Upper lobe of left lung (tissue), 4 donors: ENCODE measurements at regions not wholly inside any gene's neighbourhood (a gene's known extent, or its start where the extent isn't known, plus 50 kb on each side); places are given as distances from the start of the nearest gene placed in this dataset.

ENCODE experiments used
- EP300 ChIP-seq, 4 donors: sonication (generic); formaldehyde crosslinking; IDR thresholded peaks; one replicate each; pipeline ENCODE4 v1.5.1; 2017; ENCODE audit warnings: antibody characterized with exemption in 4 of 4, control low read depth in 2 of 4
- POLR2A ChIP-seq, 4 donors: fragments of 450-650 bp; IDR thresholded peaks; one replicate each; pipeline ENCODE4 v1.5.1; 2016 to 2017; ENCODE audit warnings: antibody characterized with exemption in 4 of 4, mild to moderate bottlenecking in 2 of 4
- POLR2AphosphoS5 ChIP-seq, 2 donors: sonication (generic); formaldehyde crosslinking; IDR thresholded peaks; one replicate each; pipeline ENCODE4 v1.5.1; 2017; ENCODE audit warnings: antibody characterized with exemption in 2 of 2
- TF ChIP-seq, protein P1 (sequence below), 6 experiments: fragments of 450-650 bp in 4 of 6; fragments of 200-600 bp in 2 of 6; sonication (generic) in 2 of 6; IDR thresholded peaks; one replicate each; pipeline ENCODE4 v1.5.1; 2016 to 2019; ENCODE audit warnings: antibody characterized with exemption in 6 of 6

DNA sequence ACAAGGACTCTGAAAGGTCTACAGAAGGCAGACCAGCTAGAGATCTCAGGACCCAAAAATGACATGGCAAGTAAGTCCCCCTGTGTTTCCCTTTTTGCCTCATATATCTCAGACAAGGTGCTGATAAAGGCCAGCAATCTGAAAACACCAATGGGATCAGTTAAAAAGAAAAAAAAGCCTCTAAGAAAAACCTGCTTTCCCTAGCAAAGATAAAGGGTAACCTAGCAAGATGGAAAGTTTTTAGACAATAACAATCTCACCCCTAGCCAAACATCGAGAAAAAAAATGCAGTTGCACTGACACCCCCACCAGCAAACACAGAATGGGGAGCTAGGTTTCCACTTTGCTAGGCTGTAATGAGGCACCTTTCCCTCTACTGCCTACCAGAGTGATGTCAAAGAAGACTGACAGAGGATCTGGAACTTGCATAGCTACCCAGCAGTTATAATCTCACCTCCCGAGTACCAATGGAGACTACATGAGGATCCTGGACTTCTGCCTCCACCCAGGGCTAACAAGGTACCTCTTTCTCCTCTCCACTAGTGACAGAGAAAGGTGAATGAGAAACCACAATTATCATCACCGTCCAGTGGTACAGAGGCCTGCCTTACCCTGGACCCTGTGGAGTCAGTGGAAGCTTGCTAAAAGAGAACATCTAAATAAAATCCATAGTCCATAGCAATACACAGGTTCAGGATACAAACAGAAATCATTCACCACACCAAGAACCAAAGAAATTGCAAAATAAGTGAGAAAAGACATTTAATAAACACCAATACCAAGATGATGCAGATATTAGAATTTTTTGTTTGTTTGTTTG is 240.8 kb downstream of the ARHGAP12 start:
- TF ChIP-seq EP300 (IDR thresholded peaks at IDR 0.05) (no peak), POLR2AphosphoS5 (IDR thresholded peaks at IDR 0.05) (no peak), POLR2A (IDR thresholded peaks at IDR 0.05) (no peak)
- TF ChIP-seq, protein P1, sequence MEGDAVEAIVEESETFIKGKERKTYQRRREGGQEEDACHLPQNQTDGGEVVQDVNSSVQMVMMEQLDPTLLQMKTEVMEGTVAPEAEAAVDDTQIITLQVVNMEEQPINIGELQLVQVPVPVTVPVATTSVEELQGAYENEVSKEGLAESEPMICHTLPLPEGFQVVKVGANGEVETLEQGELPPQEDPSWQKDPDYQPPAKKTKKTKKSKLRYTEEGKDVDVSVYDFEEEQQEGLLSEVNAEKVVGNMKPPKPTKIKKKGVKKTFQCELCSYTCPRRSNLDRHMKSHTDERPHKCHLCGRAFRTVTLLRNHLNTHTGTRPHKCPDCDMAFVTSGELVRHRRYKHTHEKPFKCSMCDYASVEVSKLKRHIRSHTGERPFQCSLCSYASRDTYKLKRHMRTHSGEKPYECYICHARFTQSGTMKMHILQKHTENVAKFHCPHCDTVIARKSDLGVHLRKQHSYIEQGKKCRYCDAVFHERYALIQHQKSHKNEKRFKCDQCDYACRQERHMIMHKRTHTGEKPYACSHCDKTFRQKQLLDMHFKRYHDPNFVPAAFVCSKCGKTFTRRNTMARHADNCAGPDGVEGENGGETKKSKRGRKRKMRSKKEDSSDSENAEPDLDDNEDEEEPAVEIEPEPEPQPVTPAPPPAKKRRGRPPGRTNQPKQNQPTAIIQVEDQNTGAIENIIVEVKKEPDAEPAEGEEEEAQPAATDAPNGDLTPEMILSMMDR (IDR thresholded peaks at IDR 0.05): no peak
